ENCODE measurements at regions not wholly inside any gene's neighbourhood (a gene's known extent, or its start where the extent isn't known, plus 50 kb on each side); places are given as distances from the start of the nearest gene placed in this dataset.

DNA sequence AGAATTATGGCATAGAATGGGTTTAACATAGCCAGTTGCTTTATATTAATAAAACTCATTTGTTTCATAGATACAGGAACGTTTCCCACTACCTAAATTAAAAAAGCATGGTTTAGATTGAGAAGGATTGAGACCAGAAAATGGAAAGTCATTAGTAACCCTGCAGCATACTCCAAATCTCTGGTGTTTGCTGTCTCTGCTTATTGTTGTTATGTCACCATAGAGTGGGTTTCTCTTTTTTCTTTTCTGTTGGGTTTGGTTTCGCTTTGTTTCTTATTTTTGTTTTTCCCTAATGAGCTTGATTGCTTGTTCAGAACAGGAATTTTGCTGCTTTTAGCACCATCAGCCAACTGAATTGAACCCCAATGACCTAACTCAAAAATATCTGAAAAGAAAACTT lies 1034.8 kb downstream of the MAT2B start:
- intact Hi-C loops (cut with DNase I; ENCODE audit: low total_unique reads) (no loop called here), in situ Hi-C loops (cut with MboI; ENCODE audit: low pct_ligation_motif_present in 1 of 4, low pct_unique_long_range_greater_than_20kb in 1 of 4, low sequenced_read_pairs in 3 of 4) (no loop called here)
- Histone ChIP-seq H3K36me3 (no peaks in the 10 kb centered on the region), H3K27me3 (no peaks in the 10 kb centered on the region), H3K27ac (no peak overlapping the region), H3K9me3 (no peaks in the 10 kb centered on the region), H3K4me1 (no peaks in the 10 kb centered on the region), H3K4me3 (no peak overlapping the region)
- 67 to 71% methylated on average over 2 of the region's 2 CpGs for WGBS, 2 donors (ENCODE audit: low coverage in 1 of 2)
- DNase-seq: no peak
- no peak for TF ChIP-seq EP300 (IDR thresholded peaks at IDR 0.05; ENCODE audit: low read depth)

DNA sequence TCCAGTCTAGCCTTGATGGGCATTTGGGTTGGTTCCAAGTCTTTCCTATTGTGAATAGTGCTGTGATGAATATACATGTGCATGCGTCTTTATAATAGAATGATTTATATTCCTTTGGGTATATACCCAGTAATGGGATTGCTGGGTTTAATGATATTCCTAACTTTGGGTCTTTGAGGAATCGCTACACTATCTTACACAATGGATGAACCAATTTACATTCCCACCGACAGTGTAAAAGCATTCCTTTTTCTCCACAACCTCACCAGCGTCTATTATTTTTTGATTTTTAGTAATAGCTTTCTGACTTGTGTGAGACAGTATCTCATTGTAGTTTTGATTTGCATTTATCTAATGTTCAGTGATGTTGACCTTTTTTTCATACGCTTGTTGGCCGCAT lies 1040.1 kb downstream of the MAT2B start:
- Histone ChIP-seq H3K27me3 (no peaks in the 10 kb centered on the region), H3K4me3 (no peak overlapping the region), H3K27ac (no peak overlapping the region), H3K36me3 (no peaks in the 10 kb centered on the region), H3K4me1 (no peaks in the 10 kb centered on the region), H3K9me3 (no peaks in the 10 kb centered on the region)
- TF ChIP-seq, protein P1, sequence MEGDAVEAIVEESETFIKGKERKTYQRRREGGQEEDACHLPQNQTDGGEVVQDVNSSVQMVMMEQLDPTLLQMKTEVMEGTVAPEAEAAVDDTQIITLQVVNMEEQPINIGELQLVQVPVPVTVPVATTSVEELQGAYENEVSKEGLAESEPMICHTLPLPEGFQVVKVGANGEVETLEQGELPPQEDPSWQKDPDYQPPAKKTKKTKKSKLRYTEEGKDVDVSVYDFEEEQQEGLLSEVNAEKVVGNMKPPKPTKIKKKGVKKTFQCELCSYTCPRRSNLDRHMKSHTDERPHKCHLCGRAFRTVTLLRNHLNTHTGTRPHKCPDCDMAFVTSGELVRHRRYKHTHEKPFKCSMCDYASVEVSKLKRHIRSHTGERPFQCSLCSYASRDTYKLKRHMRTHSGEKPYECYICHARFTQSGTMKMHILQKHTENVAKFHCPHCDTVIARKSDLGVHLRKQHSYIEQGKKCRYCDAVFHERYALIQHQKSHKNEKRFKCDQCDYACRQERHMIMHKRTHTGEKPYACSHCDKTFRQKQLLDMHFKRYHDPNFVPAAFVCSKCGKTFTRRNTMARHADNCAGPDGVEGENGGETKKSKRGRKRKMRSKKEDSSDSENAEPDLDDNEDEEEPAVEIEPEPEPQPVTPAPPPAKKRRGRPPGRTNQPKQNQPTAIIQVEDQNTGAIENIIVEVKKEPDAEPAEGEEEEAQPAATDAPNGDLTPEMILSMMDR (IDR thresholded peaks at IDR 0.05): no peak
- no peak for DNase-seq
- in situ Hi-C loops (cut with MboI; ENCODE audit: low pct_ligation_motif_present in 1 of 4, low pct_unique_long_range_greater_than_20kb in 1 of 4, low sequenced_read_pairs in 3 of 4) (no loop called here), intact Hi-C loops (cut with DNase I; ENCODE audit: low total_unique reads) (no loop called here)
- 90% methylated on average over 5 to 6 of the region's 6 CpGs for WGBS, 2 donors (ENCODE audit: low coverage in 1 of 2)

DNA sequence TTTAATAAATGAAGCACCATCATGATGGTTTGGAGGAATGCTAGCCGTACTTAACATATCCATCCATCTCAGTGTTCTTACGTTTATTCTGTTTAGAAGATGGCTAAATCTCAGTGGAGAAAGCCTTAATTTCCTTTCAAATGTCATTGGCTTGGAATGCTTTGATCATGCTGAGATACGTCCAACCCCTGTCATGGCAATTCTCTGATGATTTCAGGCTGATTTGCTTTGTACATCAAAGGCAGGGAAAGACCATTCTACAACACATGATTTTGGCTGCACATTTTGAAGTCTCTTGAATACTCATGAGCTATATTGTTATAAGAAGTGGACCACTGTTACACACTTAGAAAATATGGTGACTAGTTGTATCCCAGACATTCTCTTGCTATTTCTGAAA lies 1048.4 kb downstream of the MAT2B start:
- intact Hi-C loops (cut with DNase I; ENCODE audit: low total_unique reads): no loop called here
- Histone ChIP-seq H3K27me3 (no peaks in the 10 kb centered on the region), H3K4me1 (no peaks in the 10 kb centered on the region), H3K36me3 (no peaks in the 10 kb centered on the region), H3K4me3 (no peak overlapping the region), H3K9me3 (no peaks in the 10 kb centered on the region), H3K27ac (no peak overlapping the region)
- in situ Hi-C loops (cut with MboI; ENCODE audit: low pct_ligation_motif_present in 1 of 4, low pct_unique_long_range_greater_than_20kb in 1 of 4, low sequenced_read_pairs in 3 of 4): no loop called here
- 67 to 71% methylated on average over 3 of the region's 3 CpGs for WGBS, 2 donors (ENCODE audit: low coverage in 1 of 2)
- TF ChIP-seq POLR2AphosphoS5 (IDR thresholded peaks at IDR 0.05) (no peak), POLR2A (IDR thresholded peaks at IDR 0.05) (no peak), EP300 (IDR thresholded peaks at IDR 0.05; ENCODE audit: low read depth) (no peak)
- TF ChIP-seq, protein P1 (IDR thresholded peaks at IDR 0.05): no peak
- DNase-seq: no peak

DNA sequence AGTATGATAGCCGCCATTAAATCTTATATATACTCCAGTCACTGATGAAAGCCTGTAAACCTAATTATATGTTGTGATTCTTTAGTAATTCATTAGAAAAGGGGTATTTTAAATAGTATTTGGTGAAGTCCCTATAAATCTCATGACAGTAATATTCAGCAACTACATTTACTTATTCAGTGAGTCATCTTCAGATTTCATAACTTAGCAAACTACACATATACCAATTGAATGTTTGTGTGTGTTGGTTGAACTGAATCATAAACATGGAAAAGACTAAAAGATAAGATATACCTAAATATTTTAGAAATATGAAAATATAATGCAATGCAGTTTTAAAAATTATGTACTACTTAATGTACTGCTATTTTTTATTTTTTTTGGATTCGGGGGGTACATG lies 1050.4 kb downstream of the MAT2B start:
- intact Hi-C loops (cut with DNase I; ENCODE audit: low total_unique reads): no loop called here
- DNase-seq: no peak
- TF ChIP-seq POLR2A (IDR thresholded peaks at IDR 0.05) (no peak), POLR2AphosphoS5 (IDR thresholded peaks at IDR 0.05) (no peak), EP300 (IDR thresholded peaks at IDR 0.05; ENCODE audit: low read depth) (no peak)
- TF ChIP-seq, protein P1 (IDR thresholded peaks at IDR 0.05): no peak
- no peaks in the 10 kb centered on the region for H3K27me3 ChIP-seq
- H3K4me3 ChIP-seq: no peak overlapping the region
- H3K36me3 ChIP-seq: no peaks in the 10 kb centered on the region
- no peak overlapping the region for H3K27ac ChIP-seq
- no peaks in the 10 kb centered on the region for H3K9me3 ChIP-seq
- H3K4me1 ChIP-seq: no peaks in the 10 kb centered on the region
- in situ Hi-C loops (cut with MboI; ENCODE audit: low pct_ligation_motif_present in 1 of 4, low pct_unique_long_range_greater_than_20kb in 1 of 4, low sequenced_read_pairs in 3 of 4): no loop called here
- 87 to 91% methylated on average over 2 of the region's 2 CpGs for WGBS, 2 donors (ENCODE audit: low coverage in 1 of 2)

DNA sequence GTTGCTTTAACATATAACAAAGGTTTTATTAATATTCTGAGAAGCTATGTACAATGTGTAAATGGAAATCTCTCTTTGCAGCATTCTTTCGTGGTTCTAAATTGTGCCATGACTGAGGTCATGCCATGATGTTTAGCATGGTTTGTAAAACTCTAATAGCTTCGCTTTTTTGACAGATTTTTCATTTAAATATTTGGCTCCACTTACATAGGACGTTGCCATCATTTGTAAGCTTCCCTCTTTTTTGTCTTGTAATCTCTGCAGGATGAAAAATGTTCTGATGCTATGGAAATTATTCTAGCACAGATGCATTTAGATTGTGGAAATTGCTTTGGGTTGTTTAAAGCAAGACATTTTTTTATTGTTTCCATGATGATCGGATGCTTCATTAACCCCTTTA lies 1054.8 kb downstream of the MAT2B start:
- in situ Hi-C loops (cut with MboI; ENCODE audit: low pct_ligation_motif_present in 1 of 4, low pct_unique_long_range_greater_than_20kb in 1 of 4, low sequenced_read_pairs in 3 of 4): no loop called here
- intact Hi-C loops (cut with DNase I; ENCODE audit: low total_unique reads): no loop called here
- DNase-seq: no peak
- H3K27ac ChIP-seq: no peak overlapping the region
- H3K4me3 ChIP-seq: no peak overlapping the region
- TF ChIP-seq POLR2A (IDR thresholded peaks at IDR 0.05): no peak
- no peak for TF ChIP-seq EP300 (IDR thresholded peaks at IDR 0.05; ENCODE audit: low read depth)
- no peak for TF ChIP-seq POLR2AphosphoS5 (IDR thresholded peaks at IDR 0.05)
- TF ChIP-seq, protein P1 (IDR thresholded peaks at IDR 0.05): no peak
- WGBS, 2 donors (ENCODE audit: low coverage in 1 of 2): 43 to 51% methylated on average over 4 of the region's 4 CpGs
- no peaks in the 10 kb centered on the region for H3K9me3 ChIP-seq
- H3K36me3 ChIP-seq: no peaks in the 10 kb centered on the region
- no peaks in the 10 kb centered on the region for H3K4me1 ChIP-seq
- no peaks in the 10 kb centered on the region for H3K27me3 ChIP-seq

Data from transverse colon (tissue), 4 donors.